ENCODE measurements at regions not wholly inside any gene's neighbourhood (a gene's known extent, or its start where the extent isn't known, plus 50 kb on each side); places are given as distances from the start of the nearest gene placed in this dataset.

DNA sequence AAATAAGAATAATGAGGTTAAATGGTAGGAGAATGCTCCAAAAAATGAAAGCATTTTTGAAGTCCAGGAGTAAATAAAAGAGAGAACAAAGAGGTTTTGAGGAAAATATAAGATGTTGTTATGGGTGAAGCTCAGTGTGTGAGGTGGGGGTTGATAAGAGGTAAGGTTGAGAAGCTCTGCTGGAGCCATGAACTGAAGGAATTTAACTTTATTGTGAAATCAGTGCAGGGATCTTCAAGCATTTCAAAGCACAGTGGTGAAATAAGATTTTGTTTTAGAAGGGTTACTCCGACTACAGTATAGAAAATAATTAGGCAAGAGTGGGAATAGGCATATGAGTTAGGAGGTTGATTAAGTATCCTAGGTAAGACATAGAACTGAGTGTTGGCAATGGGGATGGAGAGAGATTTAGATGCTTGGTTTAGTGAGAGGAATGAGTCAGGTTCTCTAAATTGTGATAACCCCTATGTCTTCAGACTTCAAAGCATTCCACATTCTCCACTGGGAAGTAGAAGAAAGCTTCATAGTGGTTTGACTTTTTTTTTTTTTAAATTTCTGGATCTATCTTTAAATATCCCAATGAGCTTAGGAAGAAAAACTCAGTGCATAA lies 403.2 kb downstream of the AASDHPPT start:
- H4K20me1 ChIP-seq (ENCODE audit: insufficient read depth), result no peaks in the 10 kb centered on the region
- ChIA-PET CTCF (no interaction called here), POLR2A (no interaction called here), RAD21 (ENCODE audit: low non-redundant PET in 1 of 2, low total read pairs in 2 of 2, uncharacterized antibody in 2 of 2, unreplicated experiment in 2 of 2) (no interaction called here)
- ATAC-seq (no peak), DNase-seq (ENCODE audit: low read depth, low spot score) (no peak)
- no peak overlapping the region for H3K27ac ChIP-seq (ENCODE audit: low read depth, low read length)
- H3K4me3 ChIP-seq (replicated peaks in 1 of 2; ENCODE audit: low read depth in 1 of 2, low read length in 2 of 2), result no peak overlapping the region
- no peak for TF ChIP-seq SRF (IDR thresholded peaks at IDR 0.05; ENCODE audit: low read depth)
- TF ChIP-seq JUND (IDR thresholded peaks at IDR 0.05), result no peak
- TF ChIP-seq, protein P1, sequence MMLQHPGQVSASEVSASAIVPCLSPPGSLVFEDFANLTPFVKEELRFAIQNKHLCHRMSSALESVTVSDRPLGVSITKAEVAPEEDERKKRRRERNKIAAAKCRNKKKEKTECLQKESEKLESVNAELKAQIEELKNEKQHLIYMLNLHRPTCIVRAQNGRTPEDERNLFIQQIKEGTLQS (IDR thresholded peaks at IDR 0.05), result no peak
- no peak for TF ChIP-seq CBX3 (IDR thresholded peaks at IDR 0.05; ENCODE audit: low read depth)
- TF ChIP-seq CEBPB (IDR thresholded peaks at IDR 0.05; ENCODE audit: low read depth), result no peak
- no peak for TF ChIP-seq EGR1 (IDR thresholded peaks at IDR 0.05; ENCODE audit: low read depth)
- no peak overlapping the region for H2AFZ ChIP-seq (ENCODE audit: low read depth, low read length, poor library complexity, severe bottlenecking)
- H3K36me3 ChIP-seq (ENCODE audit: control insufficient read depth in 1 of 2, insufficient read depth in 2 of 2, low read length in 2 of 2), result no peaks in the 10 kb centered on the region
- intact Hi-C loops (cut with micrococcal nuclease), result no loop called here
- H3K9me2 ChIP-seq (ENCODE audit: insufficient read depth), result no peaks in the 10 kb centered on the region
- H3K27me3 ChIP-seq (ENCODE audit: insufficient read depth, low read length), result no peaks in the 10 kb centered on the region
- H3K9ac ChIP-seq (ENCODE audit: low read length), result no peak overlapping the region
- no peak overlapping the region for H3K4me2 ChIP-seq (ENCODE audit: low read length)
- no TSS peak for BruUV-seq (replicated peaks)
- H3K9me3 ChIP-seq (ENCODE audit: control insufficient read depth in 1 of 2, insufficient read depth in 1 of 2, low read depth in 1 of 2, low read length in 2 of 2), result no peaks in the 10 kb centered on the region
- H3K4me1 ChIP-seq (ENCODE audit: control insufficient read depth in 1 of 2, insufficient read depth in 2 of 2, low read length in 2 of 2), result peaks cover 0 to 11% of the 10 kb centered on the region in 2 experiments; a peak in 2 of 4 replicates
- H3K79me2 ChIP-seq (ENCODE audit: insufficient read depth, low read length), result no peaks in the 10 kb centered on the region

DNA sequence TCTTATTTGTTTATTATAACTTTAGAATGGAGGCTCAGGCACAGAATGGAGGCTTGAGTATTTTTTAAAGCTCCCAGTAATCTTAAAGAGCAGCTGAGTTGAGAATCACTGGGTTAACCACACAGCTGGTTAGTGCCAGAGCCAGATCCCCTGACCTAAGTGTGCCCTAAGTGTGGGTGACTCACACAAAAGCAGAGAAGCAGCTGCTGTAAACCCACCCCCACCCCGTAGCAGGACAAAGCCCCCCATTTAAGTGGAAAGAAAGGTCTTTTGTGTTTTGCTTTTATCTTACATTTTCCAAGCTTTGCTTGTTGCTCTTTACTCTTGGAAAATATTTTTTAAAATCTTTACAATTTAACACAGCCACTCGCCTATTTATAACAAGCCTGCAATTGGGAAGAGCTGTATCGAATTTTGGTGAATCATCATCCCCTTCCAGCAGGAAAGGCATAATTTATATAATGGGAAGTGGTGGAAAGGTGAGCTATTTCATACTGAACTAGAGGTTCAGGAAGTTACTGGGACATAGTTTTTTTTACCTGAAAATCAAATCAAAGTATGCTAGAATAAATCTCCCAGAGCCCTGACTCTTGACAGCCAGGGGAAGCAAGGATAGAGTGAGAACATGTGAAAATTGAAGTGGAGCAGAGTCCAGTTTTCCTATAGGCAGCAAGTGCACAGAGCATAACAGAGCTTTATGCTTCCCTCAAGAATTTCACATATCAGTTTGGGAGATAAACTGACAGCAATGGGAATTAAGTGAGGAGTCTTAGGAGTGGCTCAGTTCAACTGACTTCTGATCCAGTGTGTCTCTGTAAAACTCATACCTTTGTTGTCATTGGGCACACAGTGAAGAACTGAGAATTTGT lies 405.7 kb downstream of the AASDHPPT start:
- Histone ChIP-seq H3K27ac (ENCODE audit: low read depth, low read length) (no peak overlapping the region), H4K20me1 (ENCODE audit: insufficient read depth) (no peaks in the 10 kb centered on the region), H3K4me3 (replicated peaks in 1 of 2; ENCODE audit: low read depth in 1 of 2, low read length in 2 of 2) (no peak overlapping the region; a peak in 1 of 4 replicates), H3K79me2 (ENCODE audit: insufficient read depth, low read length) (no peaks in the 10 kb centered on the region), H3K9ac (ENCODE audit: low read length) (no peak overlapping the region), H3K27me3 (ENCODE audit: insufficient read depth, low read length) (no peaks in the 10 kb centered on the region), H3K4me2 (ENCODE audit: low read length) (peak overlapping the region; percentile 38), H3K36me3 (ENCODE audit: control insufficient read depth in 1 of 2, insufficient read depth in 2 of 2, low read length in 2 of 2) (no peaks in the 10 kb centered on the region), H3K9me3 (ENCODE audit: control insufficient read depth in 1 of 2, insufficient read depth in 1 of 2, low read depth in 1 of 2, low read length in 2 of 2) (no peaks in the 10 kb centered on the region), H3K4me1 (ENCODE audit: control insufficient read depth in 1 of 2, insufficient read depth in 2 of 2, low read length in 2 of 2) (peaks cover 0 to 11% of the 10 kb centered on the region in 2 experiments; a peak in 2 of 4 replicates), H3K9me2 (ENCODE audit: insufficient read depth) (no peaks in the 10 kb centered on the region), H2AFZ (ENCODE audit: low read depth, low read length, poor library complexity, severe bottlenecking) (peak overlapping the region; percentile 56)
- ChIA-PET RAD21 (ENCODE audit: low non-redundant PET in 1 of 2, low total read pairs in 2 of 2, uncharacterized antibody in 2 of 2, unreplicated experiment in 2 of 2) (no interaction called here), CTCF (no interaction called here), POLR2A (interaction anchor here (0.9 kb wide), 1 partner anchor 59 kb away, joined by 5 read pairs; no protein-coding TSS in a partner anchor)
- TF ChIP-seq CBX3 (IDR thresholded peaks at IDR 0.05; ENCODE audit: low read depth), result no peak
- 0 out of 2 replicates have a peak, but pooled peaks have one; percentile 14 for TF ChIP-seq JUND (IDR thresholded peaks at IDR 0.05)
- TF ChIP-seq, protein P2, sequence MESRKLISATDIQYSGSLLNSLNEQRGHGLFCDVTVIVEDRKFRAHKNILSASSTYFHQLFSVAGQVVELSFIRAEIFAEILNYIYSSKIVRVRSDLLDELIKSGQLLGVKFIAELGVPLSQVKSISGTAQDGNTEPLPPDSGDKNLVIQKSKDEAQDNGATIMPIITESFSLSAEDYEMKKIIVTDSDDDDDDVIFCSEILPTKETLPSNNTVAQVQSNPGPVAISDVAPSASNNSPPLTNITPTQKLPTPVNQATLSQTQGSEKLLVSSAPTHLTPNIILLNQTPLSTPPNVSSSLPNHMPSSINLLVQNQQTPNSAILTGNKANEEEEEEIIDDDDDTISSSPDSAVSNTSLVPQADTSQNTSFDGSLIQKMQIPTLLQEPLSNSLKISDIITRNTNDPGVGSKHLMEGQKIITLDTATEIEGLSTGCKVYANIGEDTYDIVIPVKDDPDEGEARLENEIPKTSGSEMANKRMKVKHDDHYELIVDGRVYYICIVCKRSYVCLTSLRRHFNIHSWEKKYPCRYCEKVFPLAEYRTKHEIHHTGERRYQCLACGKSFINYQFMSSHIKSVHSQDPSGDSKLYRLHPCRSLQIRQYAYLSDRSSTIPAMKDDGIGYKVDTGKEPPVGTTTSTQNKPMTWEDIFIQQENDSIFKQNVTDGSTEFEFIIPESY (IDR thresholded peaks at IDR 0.05; ENCODE audit: extremely low read depth, insufficient replicate concordance, low read length), result no peak
- TF ChIP-seq SRF (IDR thresholded peaks at IDR 0.05; ENCODE audit: low read depth), result no peak
- TF ChIP-seq EGR1 (IDR thresholded peaks at IDR 0.05; ENCODE audit: low read depth), result no peak
- intact Hi-C loops (cut with micrococcal nuclease), result no loop called here
- ATAC-seq (peak; percentile 63), DNase-seq (ENCODE audit: low read depth, low spot score) (no peak)
- no TSS peak for BruUV-seq (replicated peaks)
